Muscle of back (tissue), 3 donors: ENCODE measurements at regions not wholly inside any gene's neighbourhood (a gene's known extent, or its start where the extent isn't known, plus 50 kb on each side); places are given as distances from the start of the nearest gene placed in this dataset.

ENCODE experiments used
- DNase-seq, 3 donors: peaks; one replicate each; pipeline versions ENCODE4 v3.0.0 to v3.0.0-alpha.2; 2013

DNA sequence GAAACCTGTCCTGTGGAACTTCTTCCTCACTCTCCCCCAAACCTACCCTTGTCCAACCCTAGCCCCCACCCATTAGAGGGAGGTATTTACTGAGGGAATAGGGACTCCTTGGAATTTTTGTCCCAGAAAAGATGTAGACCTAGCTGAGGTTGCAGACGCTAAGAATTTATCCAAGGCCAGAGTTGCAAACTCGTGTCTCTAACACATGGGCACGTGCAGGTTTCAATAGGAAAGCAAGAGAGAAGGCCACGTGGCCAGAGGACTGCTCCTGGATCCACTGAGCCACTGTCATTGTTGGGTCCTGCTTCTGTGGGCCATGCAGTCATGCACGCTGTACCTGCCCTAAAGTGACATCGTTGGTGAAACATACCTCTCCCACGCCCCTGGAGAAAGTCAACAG is 243.4 kb upstream of the KCNG1 start:
- DNase-seq: no peak

- DNase-seq: no peak
Observed at GRCh38 chr20:51265361-51265760, 242.5 kb upstream of the KCNG1 start.

GRCh38 chr20:51262240-51262639 is 239.3 kb upstream of the KCNG1 start:
- DNase-seq: no peak

DNA sequence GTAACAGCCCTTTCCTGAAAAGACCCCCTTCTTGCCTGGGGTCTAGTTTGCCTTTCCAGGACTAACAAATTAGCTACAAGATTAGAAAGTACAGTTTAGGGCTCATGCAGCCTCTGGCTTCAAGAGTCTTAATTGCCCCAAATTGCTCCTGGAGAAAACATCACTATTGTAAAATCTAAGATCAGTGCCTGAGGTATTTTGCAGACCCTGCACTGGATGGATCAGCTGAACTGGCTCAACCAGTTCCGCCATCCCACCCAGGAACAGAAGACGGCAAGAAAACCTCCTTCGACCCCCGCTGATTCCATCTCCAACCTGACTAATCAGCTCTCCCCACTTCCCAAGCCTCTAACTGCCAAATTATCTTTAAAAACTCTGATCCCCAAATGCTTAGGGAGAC is 236.5 kb upstream of the KCNG1 start:
- no peak for DNase-seq

DNA sequence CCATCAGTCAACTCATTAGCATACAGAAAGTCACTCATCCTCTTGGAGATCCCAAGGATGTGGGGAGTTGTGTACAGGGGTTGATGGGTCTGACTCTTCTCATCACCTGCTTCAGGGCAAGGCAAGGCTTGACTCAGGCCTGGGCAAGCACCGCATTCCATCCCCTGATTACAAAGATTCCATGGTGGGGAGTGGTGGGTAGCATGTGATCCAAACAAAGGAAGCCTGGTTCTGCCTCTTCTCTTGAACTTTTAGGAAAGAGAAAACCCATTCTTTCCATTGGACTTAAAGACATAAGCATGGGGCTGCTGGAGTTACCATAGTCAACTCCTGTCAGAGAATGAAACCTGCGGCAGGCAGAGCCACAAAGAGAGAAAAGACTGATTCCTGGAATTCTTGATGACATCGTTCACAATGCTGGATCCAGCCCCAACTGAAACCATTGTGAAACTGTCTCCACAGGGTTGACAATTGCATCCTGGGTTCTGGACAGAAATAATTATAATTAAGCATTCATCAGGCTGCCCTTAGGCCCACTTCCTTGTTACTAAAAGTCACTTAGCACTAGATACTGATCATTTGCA is 235.8 kb upstream of the KCNG1 start:
- DNase-seq: no peak

DNA sequence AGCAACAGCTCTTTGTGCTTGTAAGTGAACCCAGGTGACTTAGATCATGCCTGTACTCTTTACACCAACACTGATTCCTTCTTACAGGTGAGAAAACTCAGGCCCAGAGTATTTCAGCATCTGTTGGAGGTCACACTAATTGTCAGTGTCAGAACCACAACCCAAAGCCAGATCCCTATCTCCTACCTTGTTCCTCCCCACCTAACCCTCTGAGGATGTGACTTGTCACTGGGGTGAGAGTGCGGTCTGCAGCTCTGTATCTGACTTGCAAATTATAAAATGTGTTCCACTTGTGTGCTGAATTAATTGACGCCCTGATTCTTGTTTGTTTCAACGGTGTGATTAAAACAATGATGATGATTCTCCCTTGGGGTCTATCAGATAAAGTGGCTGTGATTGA is 232.5 kb upstream of the KCNG1 start:
- DNase-seq: no peak

DNA sequence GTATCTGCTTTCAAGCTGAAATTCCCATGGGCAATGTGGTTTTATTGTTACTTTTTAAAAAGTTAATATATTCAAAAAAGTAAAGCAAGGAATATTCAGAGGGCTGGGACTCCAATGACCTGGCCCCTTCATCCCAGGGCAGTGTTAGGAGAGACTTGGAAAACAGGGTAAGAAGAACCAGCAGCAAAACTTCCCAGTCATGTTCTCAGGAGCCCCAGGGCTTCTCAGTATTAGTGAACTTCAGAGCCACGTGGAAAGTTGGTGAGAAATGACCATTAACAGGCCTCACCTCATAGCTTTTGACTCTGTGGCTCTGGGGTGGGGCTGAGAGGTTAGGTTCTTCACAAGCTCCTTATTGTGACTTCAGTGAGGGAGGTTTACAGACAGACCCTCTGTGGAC is 230.4 kb upstream of the KCNG1 start:
- no peak for DNase-seq

GRCh38 chr20:51249781-51250180 is 226.9 kb upstream of the KCNG1 start:
- peak in 1 of 3 donors; percentile 7 for DNase-seq

DNA sequence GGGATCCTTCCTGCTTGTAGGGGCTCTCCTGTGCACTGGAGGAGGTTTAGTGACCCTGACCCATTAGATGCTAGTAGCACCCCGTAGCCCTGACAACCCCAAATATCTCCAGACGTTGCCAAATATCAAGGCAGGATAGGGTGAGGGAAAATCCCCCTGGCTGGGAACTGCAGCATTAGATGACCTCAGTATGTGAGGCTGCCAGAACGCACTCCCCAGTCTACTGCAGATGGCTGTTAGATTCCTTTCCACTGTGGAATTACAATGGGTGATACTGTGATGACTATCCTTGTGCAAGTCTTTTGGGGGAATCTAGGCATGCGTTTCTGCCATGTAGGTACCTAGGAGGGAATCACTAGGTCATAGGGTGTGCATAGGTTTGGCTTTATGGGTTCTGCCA is 226.3 kb upstream of the KCNG1 start:
- DNase-seq: peak in 1 of 3 donors; percentile 38

GRCh38 chr20:51244466-51244865 is 221.6 kb upstream of the KCNG1 start:
- DNase-seq: peak in 1 of 3 donors; percentile 8

DNA sequence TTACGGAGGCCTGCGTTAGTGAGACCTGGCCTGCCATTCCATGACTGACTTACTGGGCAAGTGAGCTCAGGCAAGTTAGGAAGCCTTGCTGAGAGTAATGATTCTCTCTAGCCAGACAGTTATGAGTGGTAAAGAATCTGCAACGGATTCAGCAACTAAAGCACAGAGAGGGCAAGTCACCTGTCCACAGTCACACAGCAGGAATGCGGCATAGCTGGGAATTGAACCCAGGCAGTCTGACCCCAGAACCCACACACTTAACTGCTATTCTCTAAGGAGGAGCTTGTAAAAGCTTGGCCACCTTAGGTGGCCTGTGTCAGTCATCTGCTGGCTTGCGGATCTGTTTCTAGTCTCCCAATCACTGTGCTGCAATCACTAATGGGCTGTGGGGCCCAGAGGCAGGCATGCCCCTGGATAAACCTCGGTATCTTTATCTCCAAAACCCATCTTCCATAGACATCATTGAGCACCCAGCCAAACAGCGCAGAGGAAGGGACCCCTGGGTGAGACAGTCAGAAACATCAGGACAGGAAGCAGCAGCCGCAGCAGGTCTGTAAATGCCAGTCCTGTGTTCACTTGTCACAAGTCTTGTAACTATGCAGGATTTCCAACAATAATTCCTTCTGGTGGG is 215.9 kb upstream of the KCNG1 start:
- no peak for DNase-seq

DNA sequence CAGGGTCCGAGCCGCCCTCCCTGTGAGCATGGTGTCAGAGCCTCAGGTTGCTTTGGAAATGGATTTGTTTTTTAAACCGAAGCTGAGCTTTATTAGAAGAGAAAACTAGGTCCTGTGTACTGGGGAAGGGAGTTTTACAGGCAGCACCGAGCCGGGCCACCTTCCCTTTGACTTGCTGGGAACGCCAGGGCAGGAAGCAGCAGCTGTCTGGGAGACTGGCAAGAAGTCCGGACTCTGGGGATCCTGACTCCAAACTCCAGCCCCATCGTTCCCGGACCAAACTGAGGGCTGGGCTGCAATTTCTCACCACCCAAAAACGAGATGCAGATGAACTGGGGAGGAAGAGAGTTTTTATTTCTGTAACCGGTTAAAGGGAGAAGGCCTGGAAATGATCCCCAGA is 214.9 kb upstream of the KCNG1 start:
- DNase-seq: peak in 2 of 3 donors; percentile 41 to 64

GRCh38 chr20:51237278-51237677 is 214.4 kb upstream of the KCNG1 start:
- DNase-seq: peak in 1 of 3 donors; percentile 49

- peak in 1 of 3 donors; percentile 25 for DNase-seq
Observed at GRCh38 chr20:51236421-51236820, 213.5 kb upstream of the KCNG1 start.

- no peak for DNase-seq
Observed at GRCh38 chr20:51233345-51233744, 210.4 kb upstream of the KCNG1 start.

DNA sequence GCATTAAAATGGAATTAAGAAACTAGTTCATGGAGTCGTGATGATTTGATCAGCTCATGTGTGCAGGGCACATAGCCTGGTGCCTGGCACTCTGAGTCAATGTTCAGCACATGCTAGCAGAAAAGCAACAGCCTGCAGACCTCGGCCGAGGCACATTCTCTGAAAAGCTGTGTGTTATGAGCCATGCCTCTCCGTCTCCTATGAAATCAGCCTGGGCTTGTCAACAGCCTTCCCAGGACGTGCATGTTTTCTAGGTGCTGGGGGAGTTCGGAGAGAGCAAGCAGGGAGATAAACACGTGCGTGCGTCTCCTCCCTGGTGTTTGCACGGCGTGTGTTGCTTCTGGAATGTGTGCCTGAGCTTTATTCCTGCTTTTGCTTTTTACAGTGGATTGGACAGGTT is 207.8 kb upstream of the KCNG1 start:
- DNase-seq: no peak

DNA sequence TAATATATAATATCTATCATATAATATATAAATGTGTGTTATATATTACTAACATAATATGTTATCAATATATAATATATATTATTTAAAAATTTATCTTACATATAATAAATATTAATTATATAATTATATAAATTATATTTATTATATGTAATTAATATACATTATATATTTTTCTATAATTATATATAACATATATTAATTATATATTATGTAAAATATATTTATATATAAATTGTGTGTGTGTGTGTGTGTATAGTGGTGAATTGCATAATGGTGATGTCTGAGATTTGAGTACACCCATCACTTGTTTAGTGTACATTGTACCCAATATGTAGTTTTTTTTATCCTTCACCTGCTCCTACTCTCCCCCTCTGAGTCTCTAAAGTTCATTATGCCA is 205.9 kb upstream of the KCNG1 start:
- DNase-seq: no peak

DNA sequence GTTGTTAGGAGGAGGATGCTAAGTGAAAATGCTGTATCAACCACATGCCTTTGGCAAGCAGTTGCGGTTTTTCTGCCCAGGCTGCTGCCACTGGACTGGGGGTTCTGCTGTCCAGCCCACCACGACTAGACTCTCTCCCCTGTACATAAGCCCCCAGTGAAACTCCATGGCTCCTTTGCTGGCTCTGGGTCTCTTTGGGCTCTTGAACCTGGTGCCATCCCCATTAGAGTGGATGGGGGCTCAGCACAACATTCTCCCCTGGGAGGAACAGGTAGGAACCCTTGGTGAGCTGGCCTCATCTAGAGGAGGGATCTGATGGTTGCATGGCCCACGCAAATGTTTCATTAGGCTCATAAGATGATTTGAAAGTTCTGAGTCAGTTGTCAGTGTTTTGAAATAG is 204.8 kb upstream of the KCNG1 start:
- no peak for DNase-seq

- no peak for DNase-seq
Observed at GRCh38 chr20:51223183-51223720, 200.3 kb upstream of the KCNG1 start.

GRCh38 chr20:51221791-51222408 is 199.0 kb upstream of the KCNG1 start:
- DNase-seq: peak in 1 of 3 donors; percentile 69

- DNase-seq: no peak
Observed at GRCh38 chr20:51221103-51221502, 198.2 kb upstream of the KCNG1 start.

DNA sequence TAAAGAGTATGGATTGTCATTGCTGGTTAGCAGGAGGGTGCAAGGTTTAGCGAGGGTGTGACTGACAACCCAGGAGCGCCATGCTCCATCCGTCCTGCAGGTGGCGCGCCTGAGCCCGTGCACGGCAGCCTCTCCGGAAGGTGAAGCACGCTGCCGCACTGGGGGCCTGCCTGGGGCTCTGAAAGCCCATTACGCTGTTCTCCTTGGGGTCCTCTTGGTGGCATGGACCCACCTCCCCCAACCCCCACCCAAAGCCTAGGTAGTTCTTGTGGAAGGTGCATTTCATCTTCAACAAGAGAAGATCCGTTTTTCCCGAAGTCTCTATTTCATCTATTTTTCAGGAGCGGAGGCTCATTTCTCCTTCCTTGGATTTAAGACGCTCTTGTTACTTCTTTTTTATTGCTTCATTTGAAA is 197.4 kb upstream of the KCNG1 start:
- peak in 1 of 3 donors; percentile 38 for DNase-seq

DNA sequence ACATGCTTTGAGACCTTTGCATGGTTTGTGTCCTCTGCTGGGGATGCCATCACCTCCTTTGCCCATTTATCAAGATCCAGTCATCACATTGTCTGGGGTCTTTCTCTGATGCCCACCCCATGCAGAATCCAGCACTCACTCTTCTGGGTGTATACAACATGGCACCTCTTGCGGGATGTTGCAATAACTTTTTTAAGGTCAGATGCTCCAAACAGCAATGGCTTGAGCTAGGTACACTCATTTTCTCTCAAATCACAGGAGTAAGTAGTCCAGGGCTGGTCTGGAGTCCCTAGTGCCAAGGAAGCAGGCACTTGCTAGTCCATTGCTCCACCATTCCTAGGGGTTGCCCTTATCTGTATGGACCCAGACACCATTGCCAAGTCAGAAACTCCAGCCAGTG is 196.6 kb upstream of the KCNG1 start:
- DNase-seq: no peak
